ENCODE measurements at regions not wholly inside any gene's neighbourhood (a gene's known extent, or its start where the extent isn't known, plus 50 kb on each side); places are given as distances from the start of the nearest gene placed in this dataset.

DNA sequence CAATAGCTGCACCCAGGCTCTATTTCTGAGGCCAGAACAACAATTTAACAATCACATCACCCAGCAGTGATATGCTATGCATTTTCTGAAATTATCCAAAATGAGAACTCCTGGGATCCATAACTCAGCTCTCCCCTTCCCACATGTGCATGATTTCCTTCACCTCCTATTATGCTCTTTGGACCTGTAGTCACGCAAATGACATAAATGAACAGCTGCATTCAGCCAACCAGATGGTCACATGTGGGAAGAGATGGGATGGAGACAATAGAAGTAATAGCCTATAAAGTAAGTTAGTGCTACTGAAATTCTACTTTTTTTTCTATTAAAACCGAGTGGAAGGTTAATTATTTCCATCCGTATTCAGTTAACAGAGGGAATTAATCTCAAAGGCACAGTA, 662.1 kb upstream of the ID4 start:
- no peak overlapping the region for H3K9ac ChIP-seq (ENCODE audit: low read length)
- H4K20me1 ChIP-seq (ENCODE audit: insufficient read depth, low read length), result no peaks in the 10 kb centered on the region
- H2AFZ ChIP-seq (ENCODE audit: low read length), result no peak overlapping the region
- H3K9me2 ChIP-seq (replicated peaks; ENCODE audit: insufficient read depth, low read length), result no peaks in the 10 kb centered on the region
- no peaks in the 10 kb centered on the region for H3K4me1 ChIP-seq (ENCODE audit: low read length)
- no peaks in the 10 kb centered on the region for H3K27me3 ChIP-seq (replicated peaks; ENCODE audit: insufficient read depth, low read length)
- no peaks in the 10 kb centered on the region for H3F3A ChIP-seq (ENCODE audit: insufficient read depth, low read length)
- H3K9me3 ChIP-seq (replicated peaks; ENCODE audit: insufficient read depth, low read length), result no peaks in the 10 kb centered on the region; the same call in 1 of the 2 replicates
- H3K4me3 ChIP-seq (ENCODE audit: low read length), result no peak overlapping the region
- no peaks in the 10 kb centered on the region for H3K79me2 ChIP-seq (ENCODE audit: low read length)
- H3K27ac ChIP-seq (ENCODE audit: low read length), result no peak overlapping the region
- H3K4me2 ChIP-seq (ENCODE audit: low read depth, low read length), result no peak overlapping the region
- no peak for DNase-seq
- no peaks in the 10 kb centered on the region for H3K36me3 ChIP-seq (replicated peaks; ENCODE audit: insufficient read depth, low read length)
- no peak for TF ChIP-seq EZH2 (optimal IDR thresholded peaks at IDR 0.05; ENCODE audit: low read depth, low read length)
- TF ChIP-seq CTCF (IDR thresholded peaks at IDR 0.05; ENCODE audit: low read length), result no peak
- no peak for TF ChIP-seq EZH2phosphoT487 (IDR thresholded peaks at IDR 0.05; ENCODE audit: low read length)

DNA sequence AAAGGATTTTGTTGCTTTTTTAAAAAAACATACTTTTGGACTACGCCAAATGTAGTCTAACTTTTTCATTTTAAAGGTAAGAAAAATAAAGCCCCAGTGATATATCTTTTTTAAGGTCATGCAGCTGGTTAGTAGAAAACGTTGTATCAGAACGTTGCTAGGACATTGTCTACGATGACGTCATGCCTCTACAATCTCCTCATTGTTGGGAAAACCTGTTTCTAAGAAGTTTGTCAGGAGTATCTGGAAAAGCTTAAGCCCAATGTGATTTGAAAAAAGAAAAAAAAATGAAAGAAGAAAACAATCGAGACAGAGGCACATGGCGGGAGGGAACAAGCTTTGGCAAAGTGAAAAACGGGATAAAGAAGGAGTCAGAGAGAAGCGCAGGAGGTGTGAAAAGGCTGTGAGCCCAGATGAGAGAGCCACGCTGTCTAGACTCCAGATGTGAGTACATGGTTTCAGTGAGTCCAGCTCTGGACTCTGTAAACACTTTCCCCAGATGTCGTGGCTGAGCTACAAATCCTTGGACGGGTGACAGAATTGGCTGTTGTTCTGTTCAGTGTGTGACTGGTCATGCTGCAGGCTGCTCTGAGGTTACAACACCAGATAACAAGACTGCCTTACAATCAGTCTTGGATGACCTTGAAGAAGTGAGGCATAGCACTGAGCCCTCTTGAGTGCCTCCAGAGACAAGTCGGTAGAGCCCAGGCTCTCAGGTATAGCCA, 656.7 kb upstream of the ID4 start:
- Histone ChIP-seq H2AFZ (ENCODE audit: low read length) (no peak overlapping the region), H3K9me2 (replicated peaks; ENCODE audit: insufficient read depth, low read length) (no peaks in the 10 kb centered on the region), H3K36me3 (replicated peaks; ENCODE audit: insufficient read depth, low read length) (no peaks in the 10 kb centered on the region), H3K9me3 (replicated peaks; ENCODE audit: insufficient read depth, low read length) (no peaks in the 10 kb centered on the region; the same call in 1 of the 2 replicates), H3K4me2 (ENCODE audit: low read depth, low read length) (no peak overlapping the region), H4K20me1 (ENCODE audit: insufficient read depth, low read length) (no peaks in the 10 kb centered on the region), H3F3A (ENCODE audit: insufficient read depth, low read length) (no peaks in the 10 kb centered on the region), H3K79me2 (ENCODE audit: low read length) (no peaks in the 10 kb centered on the region), H3K27ac (ENCODE audit: low read length) (no peak overlapping the region), H3K4me3 (ENCODE audit: low read length) (no peak overlapping the region), H3K27me3 (replicated peaks; ENCODE audit: insufficient read depth, low read length) (no peaks in the 10 kb centered on the region), H3K4me1 (ENCODE audit: low read length) (no peaks in the 10 kb centered on the region), H3K9ac (ENCODE audit: low read length) (no peak overlapping the region)
- DNase-seq, result no peak
- TF ChIP-seq EZH2phosphoT487 (IDR thresholded peaks at IDR 0.05; ENCODE audit: low read length) (no peak), CTCF (IDR thresholded peaks at IDR 0.05; ENCODE audit: low read length) (no peak), EZH2 (optimal IDR thresholded peaks at IDR 0.05; ENCODE audit: low read depth, low read length) (no peak)

GRCh38 chr6:19181211-19181610, 656.0 kb upstream of the ID4 start:
- no peaks in the 10 kb centered on the region for H3K27me3 ChIP-seq (replicated peaks; ENCODE audit: insufficient read depth, low read length)

More at GRCh38 chr6:19181211-19181610, 656.0 kb upstream of the ID4 start:
- Histone ChIP-seq H3K27ac (ENCODE audit: low read length) (no peak overlapping the region), H3K79me2 (ENCODE audit: low read length) (no peaks in the 10 kb centered on the region), H4K20me1 (ENCODE audit: insufficient read depth, low read length) (no peaks in the 10 kb centered on the region), H3K9me3 (replicated peaks; ENCODE audit: insufficient read depth, low read length) (no peaks in the 10 kb centered on the region; the same call in 1 of the 2 replicates), H3K4me1 (ENCODE audit: low read length) (no peaks in the 10 kb centered on the region), H3K4me3 (ENCODE audit: low read length) (no peak overlapping the region), H3K36me3 (replicated peaks; ENCODE audit: insufficient read depth, low read length) (no peaks in the 10 kb centered on the region), H3F3A (ENCODE audit: insufficient read depth, low read length) (no peaks in the 10 kb centered on the region), H3K9me2 (replicated peaks; ENCODE audit: insufficient read depth, low read length) (no peaks in the 10 kb centered on the region), H3K4me2 (ENCODE audit: low read depth, low read length) (no peak overlapping the region), H3K9ac (ENCODE audit: low read length) (no peak overlapping the region), H2AFZ (ENCODE audit: low read length) (no peak overlapping the region)
- no peak for DNase-seq
- TF ChIP-seq EZH2 (optimal IDR thresholded peaks at IDR 0.05; ENCODE audit: low read depth, low read length), result no peak
- TF ChIP-seq EZH2phosphoT487 (IDR thresholded peaks at IDR 0.05; ENCODE audit: low read length), result no peak
- no peak for TF ChIP-seq CTCF (IDR thresholded peaks at IDR 0.05; ENCODE audit: low read length)

Measured in MM.1S (cell line).